ENCODE measurements at regions not wholly inside any gene's neighbourhood (a gene's known extent, or its start where the extent isn't known, plus 50 kb on each side); places are given as distances from the start of the nearest gene placed in this dataset.
A peak's percentile ranks its signal among the peaks of the same experiment; 100 is the strongest.

GRCh38 chr7:106552645-106553445 is 108.1 kb downstream of the CCDC71L start:
- WGBS, 5 donors = 57 to 75% (median 71%) methylated on average over 5 of the region's 5 CpGs

GRCh38 chr7:106551936-106552335 is 109.0 kb downstream of the CCDC71L start:
- H3K27me3 ChIP-seq (replicated peaks in 1 of 7) = no peaks in the 10 kb centered on the region
- no peak overlapping the region for H3K4me3 ChIP-seq
- intact Hi-C loops (cut with DNase I; ENCODE audit: low total_unique reads) = no loop called here
- DNase-seq = no peak
- TF ChIP-seq CTCF (IDR thresholded peaks at IDR 0.05 in 8 of 11, conservative IDR thresholded peaks at IDR 0.05 in 3 of 11) (no peak), POLR2A (IDR thresholded peaks at IDR 0.05) (no peak), POLR2AphosphoS5 (IDR thresholded peaks at IDR 0.05) (no peak)
- no peaks in the 10 kb centered on the region for H3K36me3 ChIP-seq
- H3K27ac ChIP-seq = no peak overlapping the region
- peaks cover 0 to 14% (median 8%) of the 10 kb centered on the region in 6 donors for H3K4me1 ChIP-seq
- 85 to 91% (median 88%) methylated on average over 1 of the region's 1 CpG for WGBS, 5 donors
- peaks cover 0 to 14% (median 0%) of the 10 kb centered on the region in 8 donors for H3K9me3 ChIP-seq

More at GRCh38 chr7:106552645-106553445, 108.1 kb downstream of the CCDC71L start:
- Histone ChIP-seq H3K9me3 (peaks cover 0 to 14% (median 0%) of the 10 kb centered on the region in 8 donors), H3K27me3 (replicated peaks in 1 of 7) (no peaks in the 10 kb centered on the region), H3K4me3 (no peak overlapping the region), H3K4me1 (peaks cover 0 to 14% (median 8%) of the 10 kb centered on the region in 6 donors), H3K27ac (peak overlapping the region in 3 of 8 donors; percentile 28 to 43 (median 38)), H3K36me3 (no peaks in the 10 kb centered on the region)
- intact Hi-C loops (cut with DNase I; ENCODE audit: low total_unique reads) = no loop called here
- no peak for DNase-seq
- TF ChIP-seq POLR2AphosphoS5 (IDR thresholded peaks at IDR 0.05) (no peak), POLR2A (IDR thresholded peaks at IDR 0.05) (no peak)

GRCh38 chr7:106548491-106548890 is 112.5 kb downstream of the CCDC71L start:
- peaks cover 0 to 14% (median 8%) of the 10 kb centered on the region in 6 donors for H3K4me1 ChIP-seq
- no peak overlapping the region for H3K4me3 ChIP-seq
- no peaks in the 10 kb centered on the region for H3K27me3 ChIP-seq (replicated peaks in 1 of 7)
- intact Hi-C loops (cut with DNase I; ENCODE audit: low total_unique reads) = loop anchor here (10.0 kb wide), 1 partner anchor 116 kb away; the partner anchor contains the start of gene CCDC71L
- no peak for DNase-seq
- TF ChIP-seq POLR2AphosphoS5 (IDR thresholded peaks at IDR 0.05) (no peak), CTCF (IDR thresholded peaks at IDR 0.05 in 8 of 11, conservative IDR thresholded peaks at IDR 0.05 in 3 of 11) (no peak), POLR2A (IDR thresholded peaks at IDR 0.05) (no peak)
- H3K27ac ChIP-seq = no peak overlapping the region
- H3K36me3 ChIP-seq = no peaks in the 10 kb centered on the region
- H3K9me3 ChIP-seq = no peaks in the 10 kb centered on the region

DNA sequence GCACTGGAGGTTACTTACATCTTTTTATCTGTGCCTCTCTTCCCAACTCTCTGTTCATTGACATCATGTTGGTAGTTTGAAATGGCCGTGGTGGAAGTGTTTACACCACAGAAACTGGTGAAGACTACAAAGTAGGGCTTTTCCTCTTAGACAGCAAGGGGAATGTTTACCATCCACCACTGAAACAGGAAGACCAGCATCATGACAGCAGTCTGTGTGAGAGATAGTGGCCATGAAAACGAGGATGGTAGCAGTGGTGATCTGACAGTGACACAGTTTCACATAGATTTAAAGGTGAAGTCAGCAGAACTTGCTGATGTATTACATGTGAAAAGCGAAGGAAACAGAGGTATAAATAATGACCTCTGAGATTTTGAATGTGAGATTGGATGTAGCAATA is 115.7 kb downstream of the CCDC71L start:
- Histone ChIP-seq H3K4me3 (no peak overlapping the region), H3K27ac (no peak overlapping the region), H3K4me1 (peaks cover 0 to 9% (median 3%) of the 10 kb centered on the region in 6 donors), H3K36me3 (no peaks in the 10 kb centered on the region), H3K9me3 (no peaks in the 10 kb centered on the region), H3K27me3 (replicated peaks in 1 of 7) (no peaks in the 10 kb centered on the region)
- DNase-seq = no peak
- TF ChIP-seq POLR2A (IDR thresholded peaks at IDR 0.05) = no peak
- no peak for TF ChIP-seq POLR2AphosphoS5 (IDR thresholded peaks at IDR 0.05)
- no peak for TF ChIP-seq CTCF (IDR thresholded peaks at IDR 0.05 in 8 of 11, conservative IDR thresholded peaks at IDR 0.05 in 3 of 11)
- intact Hi-C loops (cut with DNase I; ENCODE audit: low total_unique reads) = loop anchor here (10.0 kb wide), 1 partner anchor 120 kb away; the partner anchor contains the start of gene CCDC71L
- WGBS, 5 donors = 55 to 77% (median 66%) methylated on average over 3 of the region's 3 CpGs

Measured in spleen (tissue), 11 donors.